22Rv1 (cell line): ENCODE measurements at regions not wholly inside any gene's neighbourhood (a gene's known extent, or its start where the extent isn't known, plus 50 kb on each side); places are given as distances from the start of the nearest gene placed in this dataset.

Experiments used
- ZFX ChIP-seq: fragments of 450-650 bp; IDR thresholded peaks from 2 replicates; pipeline ENCODE4 v1.6.1; 2017; ENCODE audit warnings: antibody characterized with exemption, borderline replicate concordance
- TF ChIP-seq, protein P1 (sequence below): fragments of 450-650 bp; IDR thresholded peaks from 2 replicates; pipeline ENCODE4 v1.5.1; 2017; ENCODE audit warnings: mild to moderate bottlenecking

- TF ChIP-seq, protein P1, sequence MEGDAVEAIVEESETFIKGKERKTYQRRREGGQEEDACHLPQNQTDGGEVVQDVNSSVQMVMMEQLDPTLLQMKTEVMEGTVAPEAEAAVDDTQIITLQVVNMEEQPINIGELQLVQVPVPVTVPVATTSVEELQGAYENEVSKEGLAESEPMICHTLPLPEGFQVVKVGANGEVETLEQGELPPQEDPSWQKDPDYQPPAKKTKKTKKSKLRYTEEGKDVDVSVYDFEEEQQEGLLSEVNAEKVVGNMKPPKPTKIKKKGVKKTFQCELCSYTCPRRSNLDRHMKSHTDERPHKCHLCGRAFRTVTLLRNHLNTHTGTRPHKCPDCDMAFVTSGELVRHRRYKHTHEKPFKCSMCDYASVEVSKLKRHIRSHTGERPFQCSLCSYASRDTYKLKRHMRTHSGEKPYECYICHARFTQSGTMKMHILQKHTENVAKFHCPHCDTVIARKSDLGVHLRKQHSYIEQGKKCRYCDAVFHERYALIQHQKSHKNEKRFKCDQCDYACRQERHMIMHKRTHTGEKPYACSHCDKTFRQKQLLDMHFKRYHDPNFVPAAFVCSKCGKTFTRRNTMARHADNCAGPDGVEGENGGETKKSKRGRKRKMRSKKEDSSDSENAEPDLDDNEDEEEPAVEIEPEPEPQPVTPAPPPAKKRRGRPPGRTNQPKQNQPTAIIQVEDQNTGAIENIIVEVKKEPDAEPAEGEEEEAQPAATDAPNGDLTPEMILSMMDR = no peak
- no peak for TF ChIP-seq ZFX
Observed at GRCh38 chr16:86258713-86259112, 251.6 kb upstream of the FOXF1 start.
